Natural killer cell (primary cell): ENCODE measurements at regions not wholly inside any gene's neighbourhood (a gene's known extent, or its start where the extent isn't known, plus 50 kb on each side); places are given as distances from the start of the nearest gene placed in this dataset.

Experiments
- ATAC-seq, 3 donors: fragments of 150-1000 bp in 2 of 3; fragments of 200-7000 bp in 1 of 3; cut with Tn5 transposase; 1 replicate in 1 of 3; 2 replicates in 2 of 3; pipeline ENCODE4 v1.10.0; 2021; ENCODE audit warnings: mild to moderate bottlenecking in 2 of 3, moderate library complexity in 2 of 3
- DNase-seq, 2 donors: peaks; one replicate each; pipeline versions ENCODE4 v3.0.0 to v3.0.0-alpha.2; 2013 to 2021; ENCODE audit warnings: mixed read lengths in 1 of 2
- H3K27ac ChIP-seq: one replicate; pipeline ENCODE4 v1.5.1; 2013; ENCODE audit warnings: mild to moderate bottlenecking, low read length
- H3K27me3 ChIP-seq: one replicate; pipeline ENCODE4 v1.6.1; 2013; ENCODE audit warnings: low read length; ENCODE audit not compliant: control insufficient read depth, insufficient read depth
- H3K36me3 ChIP-seq: one replicate; pipeline ENCODE4 v1.6.1; 2013; ENCODE audit warnings: low read length; ENCODE audit not compliant: control insufficient read depth, insufficient read depth
- H3K4me1 ChIP-seq: one replicate; pipeline ENCODE4 v1.6.1; 2013; ENCODE audit warnings: low read length; ENCODE audit not compliant: control insufficient read depth, insufficient read depth
- H3K4me3 ChIP-seq: one replicate; pipeline ENCODE4 v1.5.1; 2013; ENCODE audit warnings: low read length
- H3K9me3 ChIP-seq: one replicate; pipeline ENCODE4 v1.6.1; 2013; ENCODE audit warnings: low read length; ENCODE audit not compliant: control insufficient read depth, insufficient read depth
- H3K27ac Mint-ChIP-seq, 2 donors: one replicate each; pipeline ENCODE4 v1.8.0; 2022; ENCODE audit warnings: mild to moderate bottlenecking in 2 of 2, mixed read lengths in 2 of 2, moderate library complexity in 1 of 2
- H3K27me3 Mint-ChIP-seq, 2 donors: one replicate each; pipeline ENCODE4 v1.8.0; 2022; ENCODE audit warnings: low read depth in 2 of 2, mixed read lengths in 2 of 2
- H3K36me3 Mint-ChIP-seq: one replicate; pipeline ENCODE4 v1.8.0; 2022; ENCODE audit warnings: mixed read lengths
- H3K4me1 Mint-ChIP-seq, 2 donors: one replicate each; pipeline ENCODE4 v1.8.0; 2022; ENCODE audit warnings: mixed read lengths in 2 of 2
- H3K4me3 Mint-ChIP-seq: one replicate; pipeline ENCODE4 v1.8.0; 2022; ENCODE audit warnings: mild to moderate bottlenecking, moderate library complexity, mixed read lengths
- H3K9me3 Mint-ChIP-seq, 2 donors: one replicate each; pipeline ENCODE4 v1.8.0; 2022; ENCODE audit warnings: mixed read lengths in 2 of 2
- CTCF ChIP-seq: fragments of 200-600 bp; IDR thresholded peaks from one replicate; pipeline ENCODE4 v1.8.0; 2022; ENCODE audit warnings: antibody characterized with exemption
- WGBS: methylation state at CpG from one replicate; pipeline ENCODE4 v1.1.7; 2013; ENCODE audit warnings: missing lambda C conversion rate; ENCODE audit not compliant: insufficient coverage; 5-methylcytosine and 5-hydroxymethylcytosine counted together
- intact Hi-C: fragments of 100-400 bp; cut with micrococcal nuclease; formaldehyde crosslinking; loops from one replicate; pipeline ENCODE4 v1.14.2; 2022

- Histone ChIP-seq H3K4me1 (no peaks in the 10 kb centered on the region), H3K27ac (no peak overlapping the region), H3K36me3 (no peaks in the 10 kb centered on the region), H3K9me3 (no peaks in the 10 kb centered on the region), H3K27me3 (no peaks in the 10 kb centered on the region), H3K4me3 (no peak overlapping the region)
- H3K4me3 Mint-ChIP-seq: no peak overlapping the region
- H3K36me3 Mint-ChIP-seq: peaks cover 5% of the 10 kb centered on the region
- peaks cover 2 to 32% of the 10 kb centered on the region in 2 donors for H3K27me3 Mint-ChIP-seq
- DNase-seq (no peak), ATAC-seq (no peak)
- intact Hi-C loops: no loop called here
- no peak for TF ChIP-seq CTCF
- H3K27ac Mint-ChIP-seq: no peak overlapping the region
- 100% methylated on average over 1 of the region's 1 CpG for WGBS
- no peaks in the 10 kb centered on the region for H3K4me1 Mint-ChIP-seq
- peaks cover 2% of the 10 kb centered on the region in 2 donors for H3K9me3 Mint-ChIP-seq
Measured at GRCh38 chr10:33396938-33397337, 62.5 kb upstream of the NRP1 start.

GRCh38 chr10:33396279-33396678 lies 61.8 kb upstream of the NRP1 start:
- no peak for TF ChIP-seq CTCF
- Histone ChIP-seq H3K27ac (no peak overlapping the region), H3K36me3 (no peaks in the 10 kb centered on the region), H3K9me3 (no peaks in the 10 kb centered on the region), H3K4me1 (no peaks in the 10 kb centered on the region), H3K4me3 (no peak overlapping the region), H3K27me3 (peaks cover 2% of the 10 kb centered on the region)
- intact Hi-C loops: no loop called here
- WGBS: 82% methylated on average over 3 of the region's 3 CpGs
- peaks cover 5% of the 10 kb centered on the region for H3K36me3 Mint-ChIP-seq
- H3K4me3 Mint-ChIP-seq: no peak overlapping the region
- ATAC-seq (no peak), DNase-seq (no peak)
- peaks cover 5 to 31% of the 10 kb centered on the region in 2 donors for H3K27me3 Mint-ChIP-seq
- H3K4me1 Mint-ChIP-seq: no peaks in the 10 kb centered on the region
- H3K27ac Mint-ChIP-seq: no peak overlapping the region
- peaks cover 2% of the 10 kb centered on the region in 2 donors for H3K9me3 Mint-ChIP-seq

DNA sequence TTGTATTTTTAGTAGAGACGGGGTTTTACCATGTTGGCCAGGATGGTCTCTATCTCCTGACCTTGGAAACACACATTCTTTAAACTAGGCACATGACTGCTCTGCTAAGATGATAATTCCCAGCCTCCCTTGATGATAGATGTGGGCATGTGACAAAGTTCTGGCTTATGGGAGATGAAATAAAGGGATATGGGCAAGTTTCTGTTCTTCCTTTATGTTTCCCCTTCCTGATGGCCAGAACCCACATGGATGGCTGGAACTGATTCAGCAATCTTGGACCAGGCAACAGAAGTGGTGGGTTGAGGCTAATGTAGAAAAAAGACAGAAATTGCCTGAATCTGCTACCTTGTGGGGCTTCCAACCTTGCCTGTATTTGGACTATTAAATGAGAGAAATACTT lies 60.7 kb upstream of the NRP1 start:
- peaks cover 2% of the 10 kb centered on the region in 2 donors for H3K9me3 Mint-ChIP-seq
- H3K9me3 ChIP-seq: no peaks in the 10 kb centered on the region
- no peak overlapping the region for H3K27ac ChIP-seq
- H3K36me3 Mint-ChIP-seq: peaks cover 5% of the 10 kb centered on the region
- H3K4me1 Mint-ChIP-seq: no peaks in the 10 kb centered on the region
- 100% methylated on average over 1 of the region's 1 CpG for WGBS
- no peak for ATAC-seq
- no peaks in the 10 kb centered on the region for H3K36me3 ChIP-seq
- no peak overlapping the region for H3K4me3 Mint-ChIP-seq
- no peak overlapping the region for H3K4me3 ChIP-seq
- no peak for TF ChIP-seq CTCF
- no peak overlapping the region for H3K27ac Mint-ChIP-seq
- DNase-seq: no peak
- H3K4me1 ChIP-seq: no peaks in the 10 kb centered on the region
- peaks cover 2% of the 10 kb centered on the region for H3K27me3 ChIP-seq
- intact Hi-C loops: no loop called here
- peaks cover 4 to 20% of the 10 kb centered on the region in 2 donors for H3K27me3 Mint-ChIP-seq

- H3K4me3 Mint-ChIP-seq: no peak overlapping the region
- no peaks in the 10 kb centered on the region for H3K4me1 Mint-ChIP-seq
- no peak overlapping the region for H3K27ac ChIP-seq
- intact Hi-C loops: no loop called here
- H3K27me3 ChIP-seq: peaks cover 2% of the 10 kb centered on the region
- H3K36me3 Mint-ChIP-seq: peaks cover 5% of the 10 kb centered on the region
- WGBS: 86% methylated on average over 5 of the region's 5 CpGs
- H3K36me3 ChIP-seq: no peaks in the 10 kb centered on the region
- no peaks in the 10 kb centered on the region for H3K4me1 ChIP-seq
- ATAC-seq (no peak), DNase-seq (no peak)
- H3K27me3 Mint-ChIP-seq: peaks cover 4 to 26% of the 10 kb centered on the region in 2 donors
- H3K9me3 ChIP-seq: no peaks in the 10 kb centered on the region
- no peak overlapping the region for H3K4me3 ChIP-seq
- H3K9me3 Mint-ChIP-seq: peaks cover under 1 to 2% of the 10 kb centered on the region in 2 donors
- TF ChIP-seq CTCF: no peak
- H3K27ac Mint-ChIP-seq: no peak overlapping the region
Measured at GRCh38 chr10:33392706-33393105, 58.2 kb upstream of the NRP1 start.
